ENCODE measurements at regions not wholly inside any gene's neighbourhood (a gene's known extent, or its start where the extent isn't known, plus 50 kb on each side); places are given as distances from the start of the nearest gene placed in this dataset.

- Histone ChIP-seq H3K9ac (ENCODE audit: low read length in 5 of 5) (no peak overlapping the region), H3K27ac (ENCODE audit: low read depth, low read length) (no peak overlapping the region), H3K36me3 (ENCODE audit: control insufficient read depth in 5 of 5, insufficient read depth in 5 of 5, low read length in 5 of 5) (no peaks in the 10 kb centered on the region), H3K27me3 (ENCODE audit: control insufficient read depth in 5 of 5, insufficient read depth in 4 of 5, low read length in 5 of 5) (no peaks in the 10 kb centered on the region), H3K9me3 (ENCODE audit: control insufficient read depth in 5 of 5, low read length in 5 of 5) (no peaks in the 10 kb centered on the region), H3K4me1 (ENCODE audit: control insufficient read depth in 5 of 5, insufficient read depth in 5 of 5, low read length in 5 of 5) (no peaks in the 10 kb centered on the region), H3K4me3 (ENCODE audit: low read depth in 1 of 5, low read length in 5 of 5) (no peak overlapping the region)
These were observed 1174.8 kb downstream of the MAT2B start for GRCh38 chr5:164680216-164680615.

GRCh38 chr5:164680812-164681520, 1175.5 kb downstream of the MAT2B start:
- Histone ChIP-seq H3K9ac (ENCODE audit: low read length in 5 of 5) (no peak overlapping the region), H3K4me1 (ENCODE audit: control insufficient read depth in 5 of 5, insufficient read depth in 5 of 5, low read length in 5 of 5) (no peaks in the 10 kb centered on the region), H3K27me3 (ENCODE audit: control insufficient read depth in 5 of 5, insufficient read depth in 4 of 5, low read length in 5 of 5) (no peaks in the 10 kb centered on the region), H3K36me3 (ENCODE audit: control insufficient read depth in 5 of 5, insufficient read depth in 5 of 5, low read length in 5 of 5) (no peaks in the 10 kb centered on the region), H3K27ac (ENCODE audit: low read depth, low read length) (no peak overlapping the region), H3K4me3 (ENCODE audit: low read depth in 1 of 5, low read length in 5 of 5) (no peak overlapping the region), H3K9me3 (ENCODE audit: control insufficient read depth in 5 of 5, low read length in 5 of 5) (no peaks in the 10 kb centered on the region)

- Histone ChIP-seq H3K36me3 (ENCODE audit: control insufficient read depth in 5 of 5, insufficient read depth in 5 of 5, low read length in 5 of 5) (no peaks in the 10 kb centered on the region), H3K9me3 (ENCODE audit: control insufficient read depth in 5 of 5, low read length in 5 of 5) (no peaks in the 10 kb centered on the region), H3K27ac (ENCODE audit: low read depth, low read length) (no peak overlapping the region), H3K27me3 (ENCODE audit: control insufficient read depth in 5 of 5, insufficient read depth in 4 of 5, low read length in 5 of 5) (no peaks in the 10 kb centered on the region), H3K4me1 (ENCODE audit: control insufficient read depth in 5 of 5, insufficient read depth in 5 of 5, low read length in 5 of 5) (no peaks in the 10 kb centered on the region), H3K4me3 (ENCODE audit: low read depth in 1 of 5, low read length in 5 of 5) (no peak overlapping the region), H3K9ac (ENCODE audit: low read length in 5 of 5) (no peak overlapping the region)
These were observed 1182.0 kb downstream of the MAT2B start for GRCh38 chr5:164687391-164687790.

GRCh38 chr5:164688437-164688836, 1183.0 kb downstream of the MAT2B start:
- H3K27ac ChIP-seq (ENCODE audit: low read depth, low read length) = no peak overlapping the region
- H3K9me3 ChIP-seq (ENCODE audit: control insufficient read depth in 5 of 5, low read length in 5 of 5) = no peaks in the 10 kb centered on the region
- H3K4me3 ChIP-seq (ENCODE audit: low read depth in 1 of 5, low read length in 5 of 5) = no peak overlapping the region
- H3K36me3 ChIP-seq (ENCODE audit: control insufficient read depth in 5 of 5, insufficient read depth in 5 of 5, low read length in 5 of 5) = no peaks in the 10 kb centered on the region
- H3K4me1 ChIP-seq (ENCODE audit: control insufficient read depth in 5 of 5, insufficient read depth in 5 of 5, low read length in 5 of 5) = no peaks in the 10 kb centered on the region
- no peak overlapping the region for H3K9ac ChIP-seq (ENCODE audit: low read length in 5 of 5)
- H3K27me3 ChIP-seq (ENCODE audit: control insufficient read depth in 5 of 5, insufficient read depth in 4 of 5, low read length in 5 of 5) = no peaks in the 10 kb centered on the region

GRCh38 chr5:164708831-164709230, 1203.4 kb downstream of the MAT2B start:
- Histone ChIP-seq H3K9me3 (ENCODE audit: control insufficient read depth in 5 of 5, low read length in 5 of 5) (no peaks in the 10 kb centered on the region), H3K36me3 (ENCODE audit: control insufficient read depth in 5 of 5, insufficient read depth in 5 of 5, low read length in 5 of 5) (no peaks in the 10 kb centered on the region), H3K4me3 (ENCODE audit: low read depth in 1 of 5, low read length in 5 of 5) (no peak overlapping the region), H3K27me3 (ENCODE audit: control insufficient read depth in 5 of 5, insufficient read depth in 4 of 5, low read length in 5 of 5) (no peaks in the 10 kb centered on the region), H3K27ac (ENCODE audit: low read depth, low read length) (no peak overlapping the region), H3K4me1 (ENCODE audit: control insufficient read depth in 5 of 5, insufficient read depth in 5 of 5, low read length in 5 of 5) (no peaks in the 10 kb centered on the region), H3K9ac (ENCODE audit: low read length in 5 of 5) (no peak overlapping the region)

- H3K4me1 ChIP-seq (ENCODE audit: control insufficient read depth in 5 of 5, insufficient read depth in 5 of 5, low read length in 5 of 5) = no peaks in the 10 kb centered on the region
- H3K9me3 ChIP-seq (ENCODE audit: control insufficient read depth in 5 of 5, low read length in 5 of 5) = no peaks in the 10 kb centered on the region
- H3K27me3 ChIP-seq (ENCODE audit: control insufficient read depth in 5 of 5, insufficient read depth in 4 of 5, low read length in 5 of 5) = no peaks in the 10 kb centered on the region
- H3K36me3 ChIP-seq (ENCODE audit: control insufficient read depth in 5 of 5, insufficient read depth in 5 of 5, low read length in 5 of 5) = no peaks in the 10 kb centered on the region
- no peak overlapping the region for H3K4me3 ChIP-seq (ENCODE audit: low read depth in 1 of 5, low read length in 5 of 5)
- no peak overlapping the region for H3K27ac ChIP-seq (ENCODE audit: low read depth, low read length)
- H3K9ac ChIP-seq (ENCODE audit: low read length in 5 of 5) = no peak overlapping the region
These were observed 1208.3 kb downstream of the MAT2B start for GRCh38 chr5:164713682-164714081.

GRCh38 chr5:164721116-164721515, 1215.7 kb downstream of the MAT2B start:
- no peaks in the 10 kb centered on the region for H3K27me3 ChIP-seq (ENCODE audit: control insufficient read depth in 5 of 5, insufficient read depth in 4 of 5, low read length in 5 of 5)
- H3K27ac ChIP-seq (ENCODE audit: low read depth, low read length) = no peak overlapping the region
- no peaks in the 10 kb centered on the region for H3K9me3 ChIP-seq (ENCODE audit: control insufficient read depth in 5 of 5, low read length in 5 of 5)
- H3K4me3 ChIP-seq (ENCODE audit: low read depth in 1 of 5, low read length in 5 of 5) = no peak overlapping the region
- no peaks in the 10 kb centered on the region for H3K4me1 ChIP-seq (ENCODE audit: control insufficient read depth in 5 of 5, insufficient read depth in 5 of 5, low read length in 5 of 5)
- H3K36me3 ChIP-seq (ENCODE audit: control insufficient read depth in 5 of 5, insufficient read depth in 5 of 5, low read length in 5 of 5) = no peaks in the 10 kb centered on the region
- H3K9ac ChIP-seq (ENCODE audit: low read length in 5 of 5) = no peak overlapping the region

- Histone ChIP-seq H3K9me3 (ENCODE audit: control insufficient read depth in 5 of 5, low read length in 5 of 5) (no peaks in the 10 kb centered on the region), H3K27ac (ENCODE audit: low read depth, low read length) (no peak overlapping the region), H3K27me3 (ENCODE audit: control insufficient read depth in 5 of 5, insufficient read depth in 4 of 5, low read length in 5 of 5) (no peaks in the 10 kb centered on the region), H3K36me3 (ENCODE audit: control insufficient read depth in 5 of 5, insufficient read depth in 5 of 5, low read length in 5 of 5) (no peaks in the 10 kb centered on the region), H3K4me3 (ENCODE audit: low read depth in 1 of 5, low read length in 5 of 5) (no peak overlapping the region), H3K4me1 (ENCODE audit: control insufficient read depth in 5 of 5, insufficient read depth in 5 of 5, low read length in 5 of 5) (no peaks in the 10 kb centered on the region), H3K9ac (ENCODE audit: low read length in 5 of 5) (no peak overlapping the region)
These were observed 1216.2 kb downstream of the MAT2B start for GRCh38 chr5:164721656-164722055.

- Histone ChIP-seq H3K9ac (ENCODE audit: low read length in 5 of 5) (no peak overlapping the region), H3K36me3 (ENCODE audit: control insufficient read depth in 5 of 5, insufficient read depth in 5 of 5, low read length in 5 of 5) (no peaks in the 10 kb centered on the region), H3K27ac (ENCODE audit: low read depth, low read length) (no peak overlapping the region), H3K4me1 (ENCODE audit: control insufficient read depth in 5 of 5, insufficient read depth in 5 of 5, low read length in 5 of 5) (no peaks in the 10 kb centered on the region), H3K9me3 (ENCODE audit: control insufficient read depth in 5 of 5, low read length in 5 of 5) (no peaks in the 10 kb centered on the region), H3K4me3 (ENCODE audit: low read depth in 1 of 5, low read length in 5 of 5) (no peak overlapping the region), H3K27me3 (ENCODE audit: control insufficient read depth in 5 of 5, insufficient read depth in 4 of 5, low read length in 5 of 5) (no peaks in the 10 kb centered on the region)
These were observed 1217.3 kb downstream of the MAT2B start for GRCh38 chr5:164722702-164723101.

GRCh38 chr5:164727012-164727411, 1221.6 kb downstream of the MAT2B start:
- no peaks in the 10 kb centered on the region for H3K9me3 ChIP-seq (ENCODE audit: control insufficient read depth in 5 of 5, low read length in 5 of 5)
- no peak overlapping the region for H3K9ac ChIP-seq (ENCODE audit: low read length in 5 of 5)
- H3K27ac ChIP-seq (ENCODE audit: low read depth, low read length) = no peak overlapping the region
- no peaks in the 10 kb centered on the region for H3K27me3 ChIP-seq (ENCODE audit: control insufficient read depth in 5 of 5, insufficient read depth in 4 of 5, low read length in 5 of 5)
- no peak overlapping the region for H3K4me3 ChIP-seq (ENCODE audit: low read depth in 1 of 5, low read length in 5 of 5)
- no peaks in the 10 kb centered on the region for H3K4me1 ChIP-seq (ENCODE audit: control insufficient read depth in 5 of 5, insufficient read depth in 5 of 5, low read length in 5 of 5)
- H3K36me3 ChIP-seq (ENCODE audit: control insufficient read depth in 5 of 5, insufficient read depth in 5 of 5, low read length in 5 of 5) = no peaks in the 10 kb centered on the region

Data from subcutaneous abdominal adipose tissue (tissue), 5 donors.